HG03520 (cell line): ENCODE measurements at regions not wholly inside any gene's neighbourhood (a gene's known extent, or its start where the extent isn't known, plus 50 kb on each side); places are given as distances from the start of the nearest gene placed in this dataset.
"Not testable (repeated sequence)": the region's sequence is repeated elsewhere in the genome, so short reads cannot be mapped to it uniquely, and the experiment has no call there.

ENCODE experiments used
- ATAC-seq: cut with Tn5 transposase; IDR thresholded peaks from one replicate; pipeline ENCODE4 v1.9.1; 2021; ENCODE audit warnings: mild to moderate bottlenecking, moderate library complexity; ENCODE audit not compliant: unreplicated experiment

GRCh38 chr10:117746541-117747448 is 204.2 kb downstream of the EMX2 start:
- ATAC-seq: no peak

GRCh38 chr10:117747636-117748035 is 205.1 kb downstream of the EMX2 start:
- no peak for ATAC-seq

- no peak for ATAC-seq
Measured at GRCh38 chr10:117748058-117748457, 205.5 kb downstream of the EMX2 start.

GRCh38 chr10:117750616-117751015 is 208.1 kb downstream of the EMX2 start:
- ATAC-seq: no peak

- no peak for ATAC-seq
Measured at GRCh38 chr10:117751259-117751658, 208.7 kb downstream of the EMX2 start.

- ATAC-seq: no peak
Measured at GRCh38 chr10:117752103-117752502, 209.6 kb downstream of the EMX2 start.

GRCh38 chr10:117754770-117755658 is 212.5 kb downstream of the EMX2 start:
- no peak for ATAC-seq

- no peak for ATAC-seq
Measured at GRCh38 chr10:117755659-117756014, 213.1 kb downstream of the EMX2 start.

GRCh38 chr10:117757086-117757720 is 214.7 kb downstream of the EMX2 start:
- ATAC-seq: no peak

- no peak for ATAC-seq
Measured at GRCh38 chr10:117759266-117759665, 216.7 kb downstream of the EMX2 start.

GRCh38 chr10:117761695-117762094 is 219.1 kb downstream of the EMX2 start:
- ATAC-seq: no peak

GRCh38 chr10:117762126-117762818 is 219.7 kb downstream of the EMX2 start:
- no peak for ATAC-seq

GRCh38 chr10:117762819-117763172 is 220.2 kb downstream of the EMX2 start:
- no peak for ATAC-seq

GRCh38 chr10:117763528-117763927 is 221.0 kb downstream of the EMX2 start:
- ATAC-seq: no peak

- ATAC-seq: no peak
Measured at GRCh38 chr10:117768333-117769042, 225.9 kb downstream of the EMX2 start.

- ATAC-seq: no peak
Measured at GRCh38 chr10:117775526-117775925, 233.0 kb downstream of the EMX2 start.

- ATAC-seq: not testable (repeated sequence)
Measured at GRCh38 chr10:117777222-117777621, 234.7 kb downstream of the EMX2 start.

- no peak for ATAC-seq
Measured at GRCh38 chr10:117778241-117778640, 235.7 kb downstream of the EMX2 start.

GRCh38 chr10:117780411-117780810 is 237.9 kb downstream of the EMX2 start:
- ATAC-seq: no peak

- ATAC-seq: no peak
Measured at GRCh38 chr10:117781216-117781831, 238.8 kb downstream of the EMX2 start.
